ENCODE measurements at regions not wholly inside any gene's neighbourhood (a gene's known extent, or its start where the extent isn't known, plus 50 kb on each side); places are given as distances from the start of the nearest gene placed in this dataset.

DNA sequence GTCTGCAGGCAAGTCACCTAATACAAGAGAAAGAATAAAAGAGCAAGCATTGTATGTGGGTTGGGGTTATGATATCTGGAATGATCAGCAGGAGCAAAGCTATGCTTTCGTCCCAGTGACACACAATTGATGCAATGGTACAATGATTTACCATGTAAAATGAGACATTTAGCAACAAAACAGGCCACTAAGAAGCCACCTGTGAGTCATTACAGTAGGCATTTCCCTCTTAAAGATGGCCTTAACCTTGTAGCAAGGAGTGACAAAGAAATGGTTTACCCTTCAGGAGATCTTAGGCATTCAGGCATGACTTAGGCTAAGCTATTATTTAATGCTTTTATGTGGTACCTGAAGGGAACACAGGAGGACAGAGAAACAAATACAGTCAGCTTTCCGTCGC lies 373.3 kb upstream of the RBMS3 start:
- TF ChIP-seq, protein P1, sequence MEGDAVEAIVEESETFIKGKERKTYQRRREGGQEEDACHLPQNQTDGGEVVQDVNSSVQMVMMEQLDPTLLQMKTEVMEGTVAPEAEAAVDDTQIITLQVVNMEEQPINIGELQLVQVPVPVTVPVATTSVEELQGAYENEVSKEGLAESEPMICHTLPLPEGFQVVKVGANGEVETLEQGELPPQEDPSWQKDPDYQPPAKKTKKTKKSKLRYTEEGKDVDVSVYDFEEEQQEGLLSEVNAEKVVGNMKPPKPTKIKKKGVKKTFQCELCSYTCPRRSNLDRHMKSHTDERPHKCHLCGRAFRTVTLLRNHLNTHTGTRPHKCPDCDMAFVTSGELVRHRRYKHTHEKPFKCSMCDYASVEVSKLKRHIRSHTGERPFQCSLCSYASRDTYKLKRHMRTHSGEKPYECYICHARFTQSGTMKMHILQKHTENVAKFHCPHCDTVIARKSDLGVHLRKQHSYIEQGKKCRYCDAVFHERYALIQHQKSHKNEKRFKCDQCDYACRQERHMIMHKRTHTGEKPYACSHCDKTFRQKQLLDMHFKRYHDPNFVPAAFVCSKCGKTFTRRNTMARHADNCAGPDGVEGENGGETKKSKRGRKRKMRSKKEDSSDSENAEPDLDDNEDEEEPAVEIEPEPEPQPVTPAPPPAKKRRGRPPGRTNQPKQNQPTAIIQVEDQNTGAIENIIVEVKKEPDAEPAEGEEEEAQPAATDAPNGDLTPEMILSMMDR (IDR thresholded peaks at IDR 0.05), result no peak
- no peaks in the 10 kb centered on the region for H3K9me3 ChIP-seq
- H3K27ac ChIP-seq, result no peak overlapping the region
- H3K4me1 ChIP-seq (ENCODE audit: control insufficient read depth in 1 of 2, insufficient read depth in 1 of 2, low read depth in 1 of 2, low read length in 1 of 2), result no peaks in the 10 kb centered on the region
- no peaks in the 10 kb centered on the region for H3K36me3 ChIP-seq
- no peak overlapping the region for H3K4me3 ChIP-seq (ENCODE audit: low read depth in 1 of 2, low read length in 1 of 2)
- H3K27me3 ChIP-seq, result no peaks in the 10 kb centered on the region

DNA sequence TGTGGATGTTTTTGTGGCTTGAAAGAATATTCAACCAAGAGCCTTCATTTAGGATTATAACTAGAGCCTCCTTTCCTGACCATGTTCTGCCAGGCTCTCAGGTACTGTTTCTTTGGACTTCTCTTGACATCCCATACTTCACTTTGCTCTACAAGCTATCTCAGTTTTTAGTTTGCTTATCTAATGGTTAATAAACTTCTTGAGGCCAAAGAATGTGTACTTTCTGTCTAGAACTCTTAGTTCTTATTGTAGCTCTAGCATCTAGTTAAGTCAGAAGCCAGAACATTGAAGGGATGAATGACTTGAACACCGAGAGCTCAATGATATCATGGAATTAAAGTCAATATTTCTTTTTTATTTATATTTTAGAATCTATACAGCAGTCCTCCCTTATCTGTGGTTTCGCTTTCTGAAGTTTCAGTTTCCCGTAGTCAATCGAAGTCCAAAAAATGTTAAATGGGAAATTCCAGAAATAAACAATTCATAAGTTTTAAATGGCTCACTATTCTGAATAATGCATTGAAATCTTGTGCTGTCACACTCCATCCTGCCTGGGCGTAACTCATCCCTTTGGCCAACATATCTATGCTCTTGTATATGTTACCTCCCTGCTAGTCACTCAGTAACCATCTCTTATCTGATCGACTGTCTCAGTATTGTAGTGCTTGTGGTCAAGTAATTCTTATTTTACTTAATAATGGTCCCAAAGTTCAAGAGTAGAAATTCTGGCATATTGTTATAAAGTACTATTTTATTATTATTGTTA lies 368.6 kb upstream of the RBMS3 start:
- Histone ChIP-seq H3K27me3 (no peaks in the 10 kb centered on the region), H3K36me3 (no peaks in the 10 kb centered on the region), H3K4me1 (ENCODE audit: control insufficient read depth in 1 of 2, insufficient read depth in 1 of 2, low read depth in 1 of 2, low read length in 1 of 2) (no peaks in the 10 kb centered on the region), H3K4me3 (ENCODE audit: low read depth in 1 of 2, low read length in 1 of 2) (no peak overlapping the region), H3K27ac (no peak overlapping the region), H3K9me3 (no peaks in the 10 kb centered on the region)
- TF ChIP-seq, protein P1 (IDR thresholded peaks at IDR 0.05), result no peak

DNA sequence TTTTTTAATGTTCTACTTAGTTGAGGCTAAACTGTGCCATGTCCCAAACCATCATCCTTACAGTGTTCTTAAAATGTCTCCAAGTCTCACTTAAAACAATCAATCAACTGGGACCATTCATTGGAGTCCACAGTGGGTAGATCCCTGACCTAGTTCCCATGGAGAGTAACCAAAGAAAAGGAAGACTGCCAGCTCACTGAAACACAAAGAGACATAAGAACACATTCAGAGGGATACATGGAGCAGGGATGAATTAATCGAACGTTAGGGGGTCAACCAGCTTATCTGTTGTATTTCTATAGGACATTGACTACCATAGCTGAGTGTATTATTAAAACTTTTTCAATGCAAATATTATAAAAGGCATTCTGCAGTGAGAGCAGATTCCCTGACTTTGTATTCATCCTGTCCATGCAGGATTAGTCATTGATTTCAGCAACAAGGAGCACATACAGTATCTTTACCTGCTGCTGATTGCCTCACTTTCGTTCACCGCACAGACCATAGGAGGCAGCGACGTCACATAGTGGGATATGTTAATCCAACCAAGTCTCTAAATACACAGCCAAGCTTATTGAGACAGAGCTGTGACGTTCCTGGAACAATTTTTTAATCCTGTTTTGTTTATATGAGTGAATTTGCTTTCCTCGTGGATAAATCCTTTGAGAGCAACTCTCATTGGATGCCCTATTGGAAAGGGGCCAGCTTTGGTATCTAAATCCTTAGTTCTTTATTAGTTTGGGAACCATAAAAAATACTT lies 364.9 kb upstream of the RBMS3 start:
- H3K27ac ChIP-seq, result no peak overlapping the region
- no peaks in the 10 kb centered on the region for H3K27me3 ChIP-seq
- H3K4me3 ChIP-seq (ENCODE audit: low read depth in 1 of 2, low read length in 1 of 2), result no peak overlapping the region
- no peaks in the 10 kb centered on the region for H3K36me3 ChIP-seq
- H3K4me1 ChIP-seq (ENCODE audit: control insufficient read depth in 1 of 2, insufficient read depth in 1 of 2, low read depth in 1 of 2, low read length in 1 of 2), result no peaks in the 10 kb centered on the region
- no peaks in the 10 kb centered on the region for H3K9me3 ChIP-seq
- TF ChIP-seq, protein P1 (IDR thresholded peaks at IDR 0.05), result no peak

DNA sequence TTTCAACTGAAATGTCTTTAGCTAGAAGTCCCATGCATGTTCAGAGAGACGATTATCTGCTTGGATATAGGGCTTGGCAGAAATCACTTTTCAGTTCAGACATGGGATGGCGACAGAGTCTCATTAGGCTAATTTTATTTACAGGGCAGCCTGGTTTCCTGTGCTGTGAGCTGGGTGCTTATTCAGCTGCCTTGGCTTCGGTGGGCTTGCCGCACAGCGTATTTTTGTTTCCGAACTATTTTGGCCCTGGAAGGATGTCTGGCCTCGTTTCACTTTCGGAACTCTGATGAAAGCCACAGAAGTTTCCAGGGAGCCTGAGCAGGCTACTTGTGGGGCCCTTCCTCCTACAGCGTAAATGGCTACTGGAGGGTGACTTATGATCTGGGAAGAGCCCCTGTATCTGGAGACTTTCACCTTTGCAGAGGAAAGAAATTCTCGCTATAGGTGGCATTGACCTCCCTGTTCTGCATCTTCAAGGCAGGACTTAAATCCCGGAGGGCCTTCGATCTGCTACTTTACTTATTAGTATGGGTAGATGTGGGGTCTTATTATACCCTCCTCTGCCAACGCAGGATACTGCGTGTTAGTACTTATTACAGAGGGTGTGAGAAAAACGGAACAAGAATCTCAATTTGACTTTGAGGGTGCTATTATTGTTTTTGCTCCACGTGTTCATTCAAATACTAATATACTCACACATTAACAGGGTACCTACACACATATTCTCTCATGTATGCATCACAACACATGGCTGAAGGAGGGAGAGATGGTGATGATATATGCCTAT lies 364.0 kb upstream of the RBMS3 start:
- H3K27me3 ChIP-seq, result no peaks in the 10 kb centered on the region
- H3K4me1 ChIP-seq (ENCODE audit: control insufficient read depth in 1 of 2, insufficient read depth in 1 of 2, low read depth in 1 of 2, low read length in 1 of 2), result no peaks in the 10 kb centered on the region
- TF ChIP-seq, protein P1 (IDR thresholded peaks at IDR 0.05), result no peak
- no peaks in the 10 kb centered on the region for H3K9me3 ChIP-seq
- H3K4me3 ChIP-seq (ENCODE audit: low read depth in 1 of 2, low read length in 1 of 2), result no peak overlapping the region
- no peak overlapping the region for H3K27ac ChIP-seq
- H3K36me3 ChIP-seq, result no peaks in the 10 kb centered on the region

DNA sequence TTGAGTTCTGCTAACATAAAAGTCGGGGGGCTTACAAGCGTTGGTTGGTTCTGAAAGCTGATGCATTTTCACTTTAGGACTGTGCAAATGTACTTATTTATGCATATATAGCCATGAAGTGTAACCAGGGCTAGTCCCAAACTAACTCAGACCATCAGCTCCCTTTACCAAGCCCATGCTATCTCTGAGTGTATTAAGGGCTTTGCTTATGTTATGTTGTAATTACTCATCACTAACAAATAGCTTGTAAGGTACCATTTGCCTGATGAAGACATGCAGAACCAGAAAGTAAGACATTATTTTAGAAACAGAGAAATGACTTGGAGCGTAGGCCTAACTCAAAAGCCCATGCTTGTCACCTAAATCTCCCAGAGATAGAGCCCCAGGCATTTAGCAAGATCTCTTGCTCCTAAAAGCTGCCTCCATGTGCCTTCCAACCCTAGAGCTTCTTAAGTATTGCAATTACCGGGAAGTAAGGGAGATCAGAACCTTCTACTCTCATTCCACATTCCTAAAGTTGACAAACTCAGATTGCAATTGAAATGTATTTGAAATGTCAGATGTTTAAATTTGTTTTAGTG lies 362.9 kb upstream of the RBMS3 start:
- H3K4me1 ChIP-seq (ENCODE audit: control insufficient read depth in 1 of 2, insufficient read depth in 1 of 2, low read depth in 1 of 2, low read length in 1 of 2), result no peaks in the 10 kb centered on the region
- no peak overlapping the region for H3K4me3 ChIP-seq (ENCODE audit: low read depth in 1 of 2, low read length in 1 of 2)
- H3K9me3 ChIP-seq, result no peaks in the 10 kb centered on the region
- TF ChIP-seq, protein P1 (IDR thresholded peaks at IDR 0.05), result no peak
- H3K36me3 ChIP-seq, result no peaks in the 10 kb centered on the region
- H3K27me3 ChIP-seq, result no peaks in the 10 kb centered on the region
- H3K27ac ChIP-seq, result no peak overlapping the region
